Fibroblast of pulmonary artery (primary cell): ENCODE measurements at regions not wholly inside any gene's neighbourhood (a gene's known extent, or its start where the extent isn't known, plus 50 kb on each side); places are given as distances from the start of the nearest gene placed in this dataset.

Source experiments
- DNase-seq: peaks from one replicate; pipeline ENCODE4 v3.0.0-alpha.2; 2010; ENCODE audit warnings: low read depth
- H3K4me3 ChIP-seq: replicated peaks from 2 replicates; pipeline ENCODE4 v1.5.1; 2011; ENCODE audit warnings: low read depth, mild to moderate bottlenecking, control low read depth, low read length, moderate library complexity
- CTCF ChIP-seq: IDR thresholded peaks from 2 replicates; pipeline ENCODE4 v1.5.1; 2011; ENCODE audit warnings: mild to moderate bottlenecking, control low read depth, low read length, inconsistent platforms; ENCODE audit errors: missing control alignments

DNA sequence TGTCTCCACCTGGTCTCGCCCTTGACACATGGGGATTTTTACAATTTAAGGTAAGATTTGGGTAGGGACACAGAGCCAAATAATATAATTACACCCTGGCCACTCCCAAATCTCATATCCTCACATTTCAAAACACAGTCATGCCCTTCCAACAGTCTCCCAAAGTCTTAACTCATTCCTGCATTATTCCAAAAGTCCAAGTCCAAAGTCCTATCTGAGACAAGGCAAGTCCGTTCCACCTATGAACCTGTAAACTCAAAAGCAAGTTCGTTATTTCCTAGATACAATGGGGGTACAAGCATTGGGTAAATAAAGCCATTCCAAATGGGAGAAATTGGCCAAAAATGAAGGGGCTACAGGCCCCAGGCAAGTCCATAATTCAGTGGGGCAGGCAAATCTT, 380.8 kb downstream of the CXXC4 start:
- no peak overlapping the region for H3K4me3 ChIP-seq
- DNase-seq = no peak
- TF ChIP-seq CTCF = no peak

GRCh38 chr4:104099141-104099540, 379.4 kb upstream of the TACR3 start:
- DNase-seq = no peak
- no peak for TF ChIP-seq CTCF
- no peak overlapping the region for H3K4me3 ChIP-seq

DNA sequence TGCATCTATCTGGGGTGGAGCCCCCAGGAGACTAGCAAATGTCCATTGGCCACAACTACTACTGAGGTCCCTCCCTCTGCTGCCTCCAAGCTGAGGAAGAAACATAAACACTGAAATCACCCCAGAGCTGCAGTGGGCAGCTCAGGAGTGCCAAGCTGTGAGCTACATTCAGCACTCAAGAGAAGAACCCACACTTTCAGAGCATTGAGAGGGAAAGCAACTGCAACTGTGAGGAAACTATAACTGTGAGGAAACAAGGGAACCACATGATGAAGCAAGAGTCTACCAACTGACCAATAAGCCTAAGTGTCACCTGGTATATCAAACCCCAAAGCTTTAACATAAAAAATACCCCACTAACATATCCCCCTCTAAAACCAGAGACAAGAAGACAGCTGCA, 373.5 kb upstream of the TACR3 start:
- no peak for DNase-seq
- no peak overlapping the region for H3K4me3 ChIP-seq
- TF ChIP-seq CTCF = no peak

DNA sequence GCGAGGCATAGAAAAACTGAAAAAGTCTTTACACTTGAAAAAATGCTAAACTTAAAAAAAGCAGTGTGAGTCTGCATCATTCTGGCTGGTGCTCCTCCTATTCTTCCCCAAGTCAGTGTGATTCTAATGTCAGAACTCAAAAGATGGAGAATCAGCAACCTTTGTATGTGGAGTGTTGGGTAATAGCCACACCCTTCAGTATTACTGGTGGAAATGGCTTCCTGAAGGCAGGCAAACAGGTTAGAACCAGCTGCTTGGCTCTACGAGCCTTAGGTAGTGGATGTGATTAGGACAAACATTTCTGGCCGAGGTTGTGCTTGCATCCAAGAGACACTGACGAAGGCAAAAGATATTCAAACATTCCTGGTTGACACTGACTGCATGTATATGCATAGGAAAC, 353.4 kb upstream of the TACR3 start:
- DNase-seq = no peak
- H3K4me3 ChIP-seq = no peak overlapping the region
- TF ChIP-seq CTCF = no peak

- no peak for DNase-seq
- no peak overlapping the region for H3K4me3 ChIP-seq
- no peak for TF ChIP-seq CTCF
Observed at GRCh38 chr4:104066533-104066932, 346.7 kb upstream of the TACR3 start.

GRCh38 chr4:104064646-104065577, 345.1 kb upstream of the TACR3 start:
- no peak overlapping the region for H3K4me3 ChIP-seq
- peak; percentile 39 for DNase-seq
- TF ChIP-seq CTCF = peak; percentile 49

- no peak for DNase-seq
- TF ChIP-seq CTCF = no peak
- no peak overlapping the region for H3K4me3 ChIP-seq
Observed at GRCh38 chr4:104063341-104063740, 343.6 kb upstream of the TACR3 start.
